Loucy (cell line): ENCODE measurements at regions not wholly inside any gene's neighbourhood (a gene's known extent, or its start where the extent isn't known, plus 50 kb on each side); places are given as distances from the start of the nearest gene placed in this dataset.

Experiments used
- CTCF ChIP-seq: fragments of 200-600 bp; sonication (generic); conservative IDR thresholded peaks from 2 replicates; pipeline ENCODE4 v1.5.1; 2014; ENCODE audit warnings: mild to moderate bottlenecking, antibody characterized with exemption, low read length
- EZH2phosphoT487 ChIP-seq: fragments of 200-600 bp; IDR thresholded peaks from 2 replicates; pipeline ENCODE4 v1.6.1; 2018; ENCODE audit warnings: antibody characterized with exemption, mild to moderate bottlenecking, moderate library complexity, borderline replicate concordance

GRCh38 chr5:153360860-153361259 lies 129.6 kb upstream of the GRIA1 start:
- TF ChIP-seq EZH2phosphoT487 (no peak), CTCF (no peak)
